Colonic mucosa (tissue), 4 donors: ENCODE measurements at regions not wholly inside any gene's neighbourhood (a gene's known extent, or its start where the extent isn't known, plus 50 kb on each side); places are given as distances from the start of the nearest gene placed in this dataset.

ENCODE experiments used
- DNase-seq: peaks from one replicate; pipeline ENCODE4 v3.0.0-alpha.2; 2020
- H3K27ac ChIP-seq: fragments of 200-600 bp; one replicate; pipeline ENCODE4 v1.8.0; 2021
- H3K27me3 ChIP-seq: fragments of 200-600 bp; one replicate; pipeline ENCODE4 v1.8.0; 2021
- H3K36me3 ChIP-seq: fragments of 200-600 bp; one replicate; pipeline ENCODE4 v1.8.0; 2021
- H3K4me1 ChIP-seq: fragments of 200-600 bp; one replicate; pipeline ENCODE4 v1.8.0; 2021; ENCODE audit warnings: mild to moderate bottlenecking
- H3K4me3 ChIP-seq: fragments of 200-600 bp; one replicate; pipeline ENCODE4 v1.8.0; 2021
- H3K9ac ChIP-seq, 2 donors: one replicate each; pipeline ENCODE4 v1.7.0; 2013; ENCODE audit warnings: control low read depth in 2 of 2, low read depth in 2 of 2, low read length in 2 of 2
- H3K9me3 ChIP-seq: fragments of 200-600 bp; one replicate; pipeline ENCODE4 v1.8.0; 2021
- CTCF ChIP-seq: fragments of 200-600 bp; IDR thresholded peaks from one replicate; pipeline ENCODE4 v1.8.0; 2022; ENCODE audit warnings: antibody characterized with exemption, mild to moderate bottlenecking
- intact Hi-C: fragments of 100-400 bp; cut with DNase I; formaldehyde crosslinking; loops from one replicate; pipeline ENCODE4 v1.14.1; 2022
- donor health status: healthy.
- donor health status: DM: no; HTN: no; CAD: no.
- donor health status: DM: no; HTN: no; CAD: no.

DNA sequence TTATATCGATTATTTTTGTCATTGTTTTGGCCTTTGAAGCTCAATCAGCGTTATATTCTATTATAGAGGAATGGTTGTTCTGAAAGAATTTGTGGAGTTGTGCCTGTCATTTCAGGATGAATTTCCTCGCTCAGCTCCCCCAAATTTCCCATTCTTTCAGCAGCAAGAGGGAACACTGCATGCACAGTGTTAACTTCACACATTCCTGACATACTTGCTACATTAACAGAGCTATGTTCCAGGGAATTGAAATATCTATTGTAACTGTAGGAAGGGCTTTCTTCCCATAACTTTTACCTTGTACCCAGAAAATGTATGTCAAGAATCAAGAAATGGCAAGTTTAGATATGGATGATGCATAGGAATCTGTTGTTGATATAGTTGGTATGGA is 379.0 kb downstream of the LRIG3 start:
- H3K9me3 ChIP-seq: no peaks in the 10 kb centered on the region
- intact Hi-C loops: loop anchor here (5.0 to 10.0 kb wide), 3 partner anchors 196 to 614 kb away; no protein-coding TSS in a partner anchor
- no peak for DNase-seq
- no peaks in the 10 kb centered on the region for H3K36me3 ChIP-seq
- no peaks in the 10 kb centered on the region for H3K27me3 ChIP-seq
- H3K27ac ChIP-seq: no peak overlapping the region
- no peak overlapping the region for H3K9ac ChIP-seq
- H3K4me1 ChIP-seq: no peaks in the 10 kb centered on the region
- H3K4me3 ChIP-seq: no peak overlapping the region
- TF ChIP-seq CTCF: no peak

DNA sequence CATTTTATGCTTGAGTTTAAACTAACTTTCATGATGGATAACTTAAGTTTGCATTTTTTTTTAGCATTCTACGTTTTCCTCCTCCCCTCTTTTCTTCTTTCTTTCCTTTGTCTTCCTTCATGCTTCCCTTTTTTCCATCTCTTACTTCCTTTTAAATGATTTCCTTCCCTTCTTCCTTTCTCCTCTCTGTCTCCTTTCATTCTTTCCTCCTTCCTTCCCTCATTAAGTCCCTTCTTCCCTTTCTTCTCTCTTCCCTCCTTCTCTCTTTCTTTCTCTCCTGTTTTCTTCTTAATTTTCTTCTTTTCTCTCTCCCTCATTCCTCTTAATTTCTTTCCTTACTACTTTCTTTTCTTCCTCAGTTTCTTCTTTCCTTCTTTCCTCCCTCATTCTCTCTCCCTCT is 376.0 kb downstream of the LRIG3 start:
- no peaks in the 10 kb centered on the region for H3K27me3 ChIP-seq
- intact Hi-C loops: loop anchor here (5.0 to 10.0 kb wide), 3 partner anchors 199 to 611 kb away; no protein-coding TSS in a partner anchor
- DNase-seq: no peak
- H3K9me3 ChIP-seq: no peaks in the 10 kb centered on the region
- H3K4me1 ChIP-seq: no peaks in the 10 kb centered on the region
- no peak overlapping the region for H3K9ac ChIP-seq
- TF ChIP-seq CTCF: no peak
- H3K4me3 ChIP-seq: no peak overlapping the region
- H3K36me3 ChIP-seq: no peaks in the 10 kb centered on the region
- H3K27ac ChIP-seq: no peak overlapping the region

DNA sequence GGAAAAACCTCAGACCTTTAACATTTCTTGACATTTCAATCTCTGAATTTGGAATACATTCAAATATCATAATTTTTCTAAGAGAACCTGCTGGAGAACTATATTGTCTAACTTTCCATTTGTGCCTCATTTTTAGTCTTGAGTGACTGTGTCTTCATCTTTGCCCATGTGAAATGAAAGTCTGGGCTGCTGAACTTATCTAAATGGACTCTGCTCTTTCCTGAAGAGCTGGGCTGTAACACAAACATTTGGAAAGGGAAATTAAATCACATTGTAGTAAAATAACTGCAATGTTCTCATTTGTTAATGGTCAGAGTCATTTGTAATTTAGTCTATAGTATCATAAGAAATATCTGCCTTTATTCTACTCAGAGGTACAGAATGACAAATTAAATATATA is 373.1 kb downstream of the LRIG3 start:
- H3K9me3 ChIP-seq: no peaks in the 10 kb centered on the region
- DNase-seq: no peak
- intact Hi-C loops: loop anchor here (10.0 kb wide), 2 partner anchors 202 to 608 kb away; no protein-coding TSS in a partner anchor
- no peaks in the 10 kb centered on the region for H3K36me3 ChIP-seq
- H3K27me3 ChIP-seq: no peaks in the 10 kb centered on the region
- no peak overlapping the region for H3K4me3 ChIP-seq
- no peak for TF ChIP-seq CTCF
- no peaks in the 10 kb centered on the region for H3K4me1 ChIP-seq
- no peak overlapping the region for H3K27ac ChIP-seq
- H3K9ac ChIP-seq: no peak overlapping the region

- no peak overlapping the region for H3K27ac ChIP-seq
- intact Hi-C loops: loop anchor here (10.0 kb wide), 2 partner anchors 204 to 606 kb away; no protein-coding TSS in a partner anchor
- no peak overlapping the region for H3K4me3 ChIP-seq
- no peaks in the 10 kb centered on the region for H3K27me3 ChIP-seq
- DNase-seq: no peak
- no peaks in the 10 kb centered on the region for H3K4me1 ChIP-seq
- H3K9me3 ChIP-seq: no peaks in the 10 kb centered on the region
- H3K36me3 ChIP-seq: no peaks in the 10 kb centered on the region
- no peak overlapping the region for H3K9ac ChIP-seq
- TF ChIP-seq CTCF: no peak
These were observed 371.5 kb downstream of the LRIG3 start for GRCh38 chr12:58548801-58549200.

DNA sequence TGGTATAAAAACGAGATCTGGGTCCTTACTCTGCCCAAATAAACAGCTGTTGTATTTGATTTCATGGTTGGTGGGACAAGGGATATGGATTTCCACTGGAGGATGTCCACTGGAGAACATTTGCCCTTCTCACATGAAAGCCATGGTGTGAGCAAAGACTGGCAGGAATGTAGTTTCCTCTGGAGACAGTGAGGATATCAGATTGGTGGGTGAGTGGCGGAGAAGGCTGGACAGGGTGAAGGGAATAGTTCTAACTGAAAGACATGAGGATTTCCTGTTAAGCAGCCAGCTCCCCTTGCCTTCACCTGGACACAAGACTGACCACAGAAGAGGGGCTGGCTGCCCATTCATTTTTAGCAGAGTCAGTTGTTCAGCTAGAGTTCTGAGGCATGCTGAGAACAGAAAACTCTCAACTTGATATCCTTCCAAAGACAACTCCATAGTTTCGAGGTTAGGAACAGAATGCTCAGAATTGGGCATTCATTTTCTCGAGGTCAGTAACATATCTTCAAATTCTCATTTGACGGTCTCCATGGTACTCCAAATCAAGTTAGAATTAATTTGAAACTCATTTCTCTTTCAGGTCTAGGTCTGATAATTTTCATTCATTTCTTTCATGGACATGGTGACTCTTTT is 365.7 kb downstream of the LRIG3 start:
- Histone ChIP-seq H3K9me3 (no peaks in the 10 kb centered on the region), H3K27me3 (no peaks in the 10 kb centered on the region), H3K36me3 (no peaks in the 10 kb centered on the region), H3K4me3 (no peak overlapping the region), H3K4me1 (no peaks in the 10 kb centered on the region), H3K27ac (no peak overlapping the region), H3K9ac (no peak overlapping the region)
- no peak for TF ChIP-seq CTCF
- intact Hi-C loops: no loop called here
- DNase-seq: no peak
